ENCODE measurements at regions not wholly inside any gene's neighbourhood (a gene's known extent, or its start where the extent isn't known, plus 50 kb on each side); places are given as distances from the start of the nearest gene placed in this dataset.

DNA sequence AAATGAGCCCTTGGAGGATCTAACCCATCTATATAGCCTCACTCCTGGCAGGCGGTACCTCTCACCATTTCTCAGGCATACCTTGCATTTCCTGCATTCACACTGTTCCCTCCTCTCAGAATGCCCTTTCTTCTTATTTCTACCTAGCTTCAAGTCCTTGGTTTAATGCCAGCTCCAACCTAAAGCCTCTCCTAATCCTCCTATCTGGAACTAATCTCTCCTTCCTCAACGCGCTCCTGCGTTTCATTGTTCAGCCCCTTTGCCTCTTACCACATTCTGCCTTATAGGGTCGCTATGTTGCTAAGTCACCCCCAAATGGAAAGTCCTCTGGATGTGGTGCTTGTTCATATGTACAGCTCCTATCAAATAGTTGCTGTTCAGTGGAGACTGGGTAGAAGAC is 288.5 kb upstream of the TUT7 start:
- Histone ChIP-seq H3K79me2 (ENCODE audit: control insufficient read depth, insufficient read depth, low read length) (no peaks in the 10 kb centered on the region), H3K4me2 (replicated peaks; ENCODE audit: low read depth, low read length, poor library complexity, severe bottlenecking) (no peak overlapping the region), H3K4me1 (ENCODE audit: control insufficient read depth in 2 of 2, insufficient read depth in 2 of 2, low read length in 2 of 2) (no peaks in the 10 kb centered on the region), H3K27ac (ENCODE audit: low read length in 2 of 2) (no peak overlapping the region), H4K20me1 (ENCODE audit: control insufficient read depth, insufficient read depth, low read length, poor library complexity, severe bottlenecking) (no peaks in the 10 kb centered on the region), H3K9ac (ENCODE audit: low read length) (no peak overlapping the region), H3K4me3 (ENCODE audit: control extremely low read depth in 1 of 5, extremely low read depth in 1 of 5, insufficient read depth in 1 of 5, low read depth in 2 of 5, low read length in 4 of 5) (no peak overlapping the region), H3K9me3 (ENCODE audit: control extremely low read depth in 1 of 3, control insufficient read depth in 2 of 3, insufficient read depth in 1 of 3, low read length in 2 of 3) (no peaks in the 10 kb centered on the region), H2AFZ (ENCODE audit: insufficient read depth, low read depth, low read length, poor library complexity, severe bottlenecking) (no peak overlapping the region), H3K36me3 (replicated peaks in 1 of 2; ENCODE audit: control extremely low read depth in 1 of 2, control insufficient read depth in 1 of 2, extremely low read depth in 1 of 2, insufficient read depth in 2 of 2, low read length in 1 of 2) (no peaks in the 10 kb centered on the region), H3K27me3 (replicated peaks in 1 of 4; ENCODE audit: control extremely low read depth in 1 of 4, control insufficient read depth in 3 of 4, insufficient read depth in 4 of 4, low read length in 3 of 4) (no peaks in the 10 kb centered on the region)
- TF ChIP-seq CTCF (IDR thresholded peaks at IDR 0.05) (no peak), EZH2 (IDR thresholded peaks at IDR 0.05; ENCODE audit: borderline replicate concordance, insufficient read depth, low read depth, low read length, poor library complexity, severe bottlenecking) (no peak)
- 100% methylated on average over 1 of the region's 5 CpGs for WGBS (ENCODE audit: insufficient coverage)
- CTCF ChIA-PET = no interaction called here
- POLR2A ChIA-PET = no interaction called here
- Mint-ChIP-seq H3K9me3 (ENCODE audit: insufficient read depth) (no peaks in the 10 kb centered on the region), H3K4me1 (no peaks in the 10 kb centered on the region), H3K4me3 (no peak overlapping the region), H3K27ac (no peak overlapping the region), H3K27me3 (peaks cover 7% of the 10 kb centered on the region)
- ATAC-seq (ENCODE audit: low read depth) (no peak), DNase-seq (no peak)
- intact Hi-C loops (cut with micrococcal nuclease) = no loop called here

GRCh38 chr9:86641970-86642369 is 287.8 kb upstream of the TUT7 start:
- Mint-ChIP-seq H3K27me3 (peaks cover 7% of the 10 kb centered on the region), H3K4me1 (no peaks in the 10 kb centered on the region), H3K4me3 (no peak overlapping the region), H3K27ac (no peak overlapping the region), H3K9me3 (ENCODE audit: insufficient read depth) (no peaks in the 10 kb centered on the region)
- no peaks in the 10 kb centered on the region for H3K27me3 ChIP-seq (replicated peaks in 1 of 4; ENCODE audit: control extremely low read depth in 1 of 4, control insufficient read depth in 3 of 4, insufficient read depth in 4 of 4, low read length in 3 of 4)
- no peak overlapping the region for H3K9ac ChIP-seq (ENCODE audit: low read length)
- no peaks in the 10 kb centered on the region for H3K79me2 ChIP-seq (ENCODE audit: control insufficient read depth, insufficient read depth, low read length)
- POLR2A ChIA-PET = no interaction called here
- H3K9me3 ChIP-seq (ENCODE audit: control extremely low read depth in 1 of 3, control insufficient read depth in 2 of 3, insufficient read depth in 1 of 3, low read length in 2 of 3) = no peaks in the 10 kb centered on the region
- no peaks in the 10 kb centered on the region for H3K36me3 ChIP-seq (replicated peaks in 1 of 2; ENCODE audit: control extremely low read depth in 1 of 2, control insufficient read depth in 1 of 2, extremely low read depth in 1 of 2, insufficient read depth in 2 of 2, low read length in 1 of 2)
- TF ChIP-seq CTCF (IDR thresholded peaks at IDR 0.05) = no peak
- no peak for TF ChIP-seq EZH2 (IDR thresholded peaks at IDR 0.05; ENCODE audit: borderline replicate concordance, insufficient read depth, low read depth, low read length, poor library complexity, severe bottlenecking)
- no peak for ATAC-seq (ENCODE audit: low read depth)
- DNase-seq = no peak
- H3K27ac ChIP-seq (ENCODE audit: low read length in 2 of 2) = no peak overlapping the region
- H4K20me1 ChIP-seq (ENCODE audit: control insufficient read depth, insufficient read depth, low read length, poor library complexity, severe bottlenecking) = no peaks in the 10 kb centered on the region
- H3K4me3 ChIP-seq (ENCODE audit: control extremely low read depth in 1 of 5, extremely low read depth in 1 of 5, insufficient read depth in 1 of 5, low read depth in 2 of 5, low read length in 4 of 5) = no peak overlapping the region
- 100% methylated on average over 3 of the region's 3 CpGs for WGBS (ENCODE audit: insufficient coverage)
- no peak overlapping the region for H3K4me2 ChIP-seq (replicated peaks; ENCODE audit: low read depth, low read length, poor library complexity, severe bottlenecking)
- H3K4me1 ChIP-seq (ENCODE audit: control insufficient read depth in 2 of 2, insufficient read depth in 2 of 2, low read length in 2 of 2) = no peaks in the 10 kb centered on the region
- CTCF ChIA-PET = no interaction called here
- no peak overlapping the region for H2AFZ ChIP-seq (ENCODE audit: insufficient read depth, low read depth, low read length, poor library complexity, severe bottlenecking)
- intact Hi-C loops (cut with micrococcal nuclease) = no loop called here
